ENCODE measurements at regions not wholly inside any gene's neighbourhood (a gene's known extent, or its start where the extent isn't known, plus 50 kb on each side); places are given as distances from the start of the nearest gene placed in this dataset.
"Not testable (repeated sequence)": the region's sequence is repeated elsewhere in the genome, so short reads cannot be mapped to it uniquely, and the experiment has no call there.

DNA sequence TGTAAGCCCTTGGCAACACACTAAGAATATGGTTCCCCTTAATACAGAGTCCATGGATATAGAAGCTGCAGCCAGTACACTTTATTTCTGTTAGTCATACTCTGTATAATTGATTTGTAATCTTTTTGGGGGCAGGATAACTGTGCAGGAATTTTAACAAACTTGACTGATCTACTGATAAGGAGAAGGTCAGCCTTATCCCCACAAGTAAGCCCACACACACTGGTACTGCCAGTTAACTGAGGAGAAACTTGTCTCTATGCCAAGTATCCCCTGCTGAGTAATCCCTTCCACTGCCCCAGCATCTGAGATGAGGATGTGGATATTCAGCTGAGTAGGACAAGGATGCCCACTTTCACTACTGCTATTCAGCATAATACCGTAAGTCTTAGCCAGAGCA, 154.9 kb upstream of the CXXC4 start:
- Histone ChIP-seq H3K4me3 (IDR thresholded peaks at IDR 0.05; ENCODE audit: insufficient read depth, low read depth, low read length) (no peak overlapping the region), H2AFZ (ENCODE audit: low read depth) (no peak overlapping the region), H3K9ac (no peak overlapping the region), H3K4me1 (ENCODE audit: low read depth, poor library complexity, severe bottlenecking) (no peaks in the 10 kb centered on the region), H4K20me1 (ENCODE audit: insufficient read depth) (no peaks in the 10 kb centered on the region), H3K79me2 (ENCODE audit: insufficient read depth, low read depth) (no peaks in the 10 kb centered on the region), H3K27ac (no peak overlapping the region), H3K27me3 (ENCODE audit: insufficient read depth, low read depth) (no peaks in the 10 kb centered on the region), H3K4me2 (no peak overlapping the region), H3K36me3 (ENCODE audit: insufficient read depth) (no peaks in the 10 kb centered on the region; the same call in 1 of the 2 replicates)
- TF ChIP-seq, protein P1, sequence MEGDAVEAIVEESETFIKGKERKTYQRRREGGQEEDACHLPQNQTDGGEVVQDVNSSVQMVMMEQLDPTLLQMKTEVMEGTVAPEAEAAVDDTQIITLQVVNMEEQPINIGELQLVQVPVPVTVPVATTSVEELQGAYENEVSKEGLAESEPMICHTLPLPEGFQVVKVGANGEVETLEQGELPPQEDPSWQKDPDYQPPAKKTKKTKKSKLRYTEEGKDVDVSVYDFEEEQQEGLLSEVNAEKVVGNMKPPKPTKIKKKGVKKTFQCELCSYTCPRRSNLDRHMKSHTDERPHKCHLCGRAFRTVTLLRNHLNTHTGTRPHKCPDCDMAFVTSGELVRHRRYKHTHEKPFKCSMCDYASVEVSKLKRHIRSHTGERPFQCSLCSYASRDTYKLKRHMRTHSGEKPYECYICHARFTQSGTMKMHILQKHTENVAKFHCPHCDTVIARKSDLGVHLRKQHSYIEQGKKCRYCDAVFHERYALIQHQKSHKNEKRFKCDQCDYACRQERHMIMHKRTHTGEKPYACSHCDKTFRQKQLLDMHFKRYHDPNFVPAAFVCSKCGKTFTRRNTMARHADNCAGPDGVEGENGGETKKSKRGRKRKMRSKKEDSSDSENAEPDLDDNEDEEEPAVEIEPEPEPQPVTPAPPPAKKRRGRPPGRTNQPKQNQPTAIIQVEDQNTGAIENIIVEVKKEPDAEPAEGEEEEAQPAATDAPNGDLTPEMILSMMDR (conservative IDR thresholded peaks at IDR 0.05; ENCODE audit: low read depth, low read length) = no peak

DNA sequence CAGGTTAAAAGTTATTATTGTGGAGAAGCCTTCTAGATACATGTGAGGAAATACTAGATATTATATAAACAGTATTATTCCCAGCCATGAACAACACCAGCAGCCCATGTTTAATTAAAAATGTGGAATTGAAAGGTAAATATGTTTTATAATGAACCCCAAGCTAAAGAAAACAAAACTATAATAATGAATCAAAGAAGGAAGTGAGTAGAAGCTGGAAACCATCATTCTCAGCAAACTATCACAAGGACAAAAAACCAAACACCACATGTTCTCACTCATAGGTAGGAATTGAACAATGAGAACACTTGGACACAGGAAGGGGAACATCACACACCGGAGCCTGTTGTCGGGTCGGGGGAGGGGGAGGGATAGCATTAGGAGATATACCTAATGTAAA, 167.6 kb upstream of the CXXC4 start:
- not testable (repeated sequence) for H3K9ac ChIP-seq; H3K27ac ChIP-seq; H2AFZ ChIP-seq (ENCODE audit: low read depth); H3K4me2 ChIP-seq; H3K79me2 ChIP-seq (ENCODE audit: insufficient read depth, low read depth); H3K27me3 ChIP-seq (ENCODE audit: insufficient read depth, low read depth); H3K4me1 ChIP-seq (ENCODE audit: low read depth, poor library complexity, severe bottlenecking); H3K4me3 ChIP-seq (IDR thresholded peaks at IDR 0.05; ENCODE audit: insufficient read depth, low read depth, low read length); H3K36me3 ChIP-seq (ENCODE audit: insufficient read depth); H4K20me1 ChIP-seq (ENCODE audit: insufficient read depth)

DNA sequence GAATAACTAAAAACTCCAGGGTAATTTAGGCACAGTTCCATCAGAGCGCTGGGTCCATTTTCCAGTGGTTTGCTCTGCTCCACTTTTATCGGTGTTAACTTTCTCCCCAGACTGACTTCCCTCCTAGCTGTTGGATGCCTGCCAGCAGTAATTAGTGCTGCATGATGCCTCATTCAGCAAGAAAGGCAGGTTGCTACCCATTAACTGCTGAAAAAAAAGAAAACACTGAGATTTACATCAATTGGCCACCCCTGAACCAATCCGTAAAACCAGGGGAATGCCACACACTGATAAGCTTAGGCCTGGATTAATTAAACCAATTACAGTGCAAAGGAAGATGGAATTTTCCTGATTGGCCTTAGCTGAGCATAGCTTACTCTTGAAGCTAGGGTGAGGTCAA, 182.4 kb upstream of the CXXC4 start:
- H3K4me1 ChIP-seq (ENCODE audit: low read depth, poor library complexity, severe bottlenecking) = no peaks in the 10 kb centered on the region
- H3K4me3 ChIP-seq (IDR thresholded peaks at IDR 0.05; ENCODE audit: insufficient read depth, low read depth, low read length) = no peak overlapping the region
- no peaks in the 10 kb centered on the region for H4K20me1 ChIP-seq (ENCODE audit: insufficient read depth)
- no peaks in the 10 kb centered on the region for H3K27me3 ChIP-seq (ENCODE audit: insufficient read depth, low read depth)
- H2AFZ ChIP-seq (ENCODE audit: low read depth) = no peak overlapping the region
- no peaks in the 10 kb centered on the region for H3K79me2 ChIP-seq (ENCODE audit: insufficient read depth, low read depth)
- no peak overlapping the region for H3K27ac ChIP-seq
- TF ChIP-seq, protein P1 (conservative IDR thresholded peaks at IDR 0.05; ENCODE audit: low read depth, low read length) = no peak
- no peaks in the 10 kb centered on the region for H3K36me3 ChIP-seq (ENCODE audit: insufficient read depth)
- H3K4me2 ChIP-seq = no peak overlapping the region
- no peak overlapping the region for H3K9ac ChIP-seq

DNA sequence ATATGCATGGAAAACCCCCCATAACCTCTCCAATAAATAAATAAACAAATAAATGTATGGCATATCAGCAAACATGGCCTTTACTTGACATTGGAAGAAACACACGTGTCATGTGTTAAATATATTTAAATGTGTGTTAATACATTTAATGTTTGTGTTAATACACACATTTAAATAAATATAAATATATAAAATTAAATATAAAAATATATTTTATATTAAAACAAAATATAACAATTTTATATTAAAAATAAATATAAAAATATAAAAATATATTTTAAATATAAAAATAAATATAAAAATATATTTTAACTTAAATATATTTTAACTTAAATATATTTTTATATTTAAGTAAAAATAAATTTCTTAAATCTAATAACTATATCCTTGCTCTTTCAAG, 187.6 kb upstream of the CXXC4 start:
- Histone ChIP-seq H3K4me2 (no peak overlapping the region), H3K36me3 (ENCODE audit: insufficient read depth) (no peaks in the 10 kb centered on the region), H2AFZ (ENCODE audit: low read depth) (no peak overlapping the region), H3K9ac (no peak overlapping the region), H3K27ac (no peak overlapping the region), H4K20me1 (ENCODE audit: insufficient read depth) (no peaks in the 10 kb centered on the region), H3K4me3 (IDR thresholded peaks at IDR 0.05; ENCODE audit: insufficient read depth, low read depth, low read length) (no peak overlapping the region), H3K79me2 (ENCODE audit: insufficient read depth, low read depth) (no peaks in the 10 kb centered on the region), H3K27me3 (ENCODE audit: insufficient read depth, low read depth) (no peaks in the 10 kb centered on the region), H3K4me1 (ENCODE audit: low read depth, poor library complexity, severe bottlenecking) (no peaks in the 10 kb centered on the region)
- TF ChIP-seq, protein P1 (conservative IDR thresholded peaks at IDR 0.05; ENCODE audit: low read depth, low read length) = no peak

DNA sequence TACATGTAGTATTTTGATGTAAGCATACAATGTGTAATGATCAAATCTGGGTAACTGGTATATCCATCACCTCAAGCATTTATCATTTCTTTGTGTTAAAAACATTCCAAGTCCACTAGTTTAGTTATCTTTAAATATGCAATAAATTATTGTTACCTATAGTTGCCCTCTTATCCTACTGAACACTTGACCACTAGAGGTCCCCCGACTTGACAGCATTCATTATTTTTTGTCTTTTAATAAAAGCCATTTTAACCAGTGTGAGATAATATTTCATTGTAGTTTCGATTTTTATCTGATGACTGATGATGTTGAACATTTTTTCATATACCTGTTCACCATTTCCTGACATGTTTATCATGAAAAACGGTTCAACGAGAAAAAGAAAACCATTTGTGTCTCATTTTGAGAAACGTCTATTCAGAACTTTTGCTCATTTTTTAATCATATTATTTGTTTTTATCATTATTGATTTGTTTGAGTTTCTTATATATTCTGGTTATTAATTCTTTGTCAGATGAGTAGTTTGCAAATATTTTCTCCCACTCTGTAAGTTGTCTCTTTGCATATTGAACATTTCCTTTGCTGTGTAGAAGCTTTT, 199.0 kb upstream of the CXXC4 start:
- Histone ChIP-seq H3K4me1 (ENCODE audit: low read depth, poor library complexity, severe bottlenecking) (no peaks in the 10 kb centered on the region), H3K9ac (no peak overlapping the region), H3K4me2 (no peak overlapping the region), H4K20me1 (ENCODE audit: insufficient read depth) (no peaks in the 10 kb centered on the region), H3K4me3 (IDR thresholded peaks at IDR 0.05; ENCODE audit: insufficient read depth, low read depth, low read length) (no peak overlapping the region), H3K36me3 (ENCODE audit: insufficient read depth) (no peaks in the 10 kb centered on the region), H2AFZ (ENCODE audit: low read depth) (no peak overlapping the region), H3K27ac (no peak overlapping the region), H3K27me3 (ENCODE audit: insufficient read depth, low read depth) (no peaks in the 10 kb centered on the region), H3K79me2 (ENCODE audit: insufficient read depth, low read depth) (no peaks in the 10 kb centered on the region)
- TF ChIP-seq, protein P1 (conservative IDR thresholded peaks at IDR 0.05; ENCODE audit: low read depth, low read length) = 0 out of 2 replicates have a peak, but pooled peaks have one; percentile 20

All from KMS-11 (cell line).